ENCODE measurements at regions not wholly inside any gene's neighbourhood (a gene's known extent, or its start where the extent isn't known, plus 50 kb on each side); places are given as distances from the start of the nearest gene placed in this dataset.
"Not testable (repeated sequence)": the region's sequence is repeated elsewhere in the genome, so short reads cannot be mapped to it uniquely, and the experiment has no call there.

DNA sequence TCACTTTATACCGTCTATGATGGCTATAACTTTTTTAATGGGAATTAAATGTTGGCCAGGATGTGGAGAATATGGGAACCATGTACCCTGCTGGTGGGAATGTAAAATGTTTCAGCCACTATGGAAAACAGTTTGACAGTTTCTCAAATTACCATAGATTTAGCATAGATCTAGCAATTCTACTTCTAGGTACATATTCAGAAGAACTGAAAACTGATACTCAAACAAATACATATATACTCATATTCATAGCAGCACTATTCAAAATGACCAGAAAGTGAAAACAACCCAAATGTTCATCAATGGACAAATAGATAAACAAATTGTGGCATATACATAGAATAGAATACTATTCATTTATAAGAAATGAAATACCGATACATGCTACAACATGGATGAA lies 539.4 kb downstream of the IGSF11 start:
- in situ Hi-C loops (cut with HindIII; ENCODE audit: low sequenced_read_pairs): no loop called here

DNA sequence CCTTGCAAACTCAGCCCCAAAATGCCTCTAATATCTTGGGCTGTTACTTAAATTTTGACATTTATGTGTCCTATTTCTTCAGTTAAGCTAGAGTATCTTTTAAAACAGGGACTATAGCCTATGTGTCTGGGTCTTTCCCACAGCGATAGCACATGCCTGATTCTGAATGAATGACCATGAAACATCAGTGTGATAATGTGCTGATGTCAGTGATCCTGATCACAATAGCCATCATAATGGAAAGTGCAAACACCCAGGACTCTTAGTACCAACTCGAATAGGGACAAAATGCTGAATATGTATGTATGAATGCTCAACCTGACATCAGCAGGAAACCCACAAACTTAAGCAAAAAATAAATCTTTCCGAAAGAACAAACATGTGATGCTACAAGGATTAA lies 537.4 kb downstream of the IGSF11 start:
- in situ Hi-C loops (cut with HindIII; ENCODE audit: low sequenced_read_pairs): no loop called here

DNA sequence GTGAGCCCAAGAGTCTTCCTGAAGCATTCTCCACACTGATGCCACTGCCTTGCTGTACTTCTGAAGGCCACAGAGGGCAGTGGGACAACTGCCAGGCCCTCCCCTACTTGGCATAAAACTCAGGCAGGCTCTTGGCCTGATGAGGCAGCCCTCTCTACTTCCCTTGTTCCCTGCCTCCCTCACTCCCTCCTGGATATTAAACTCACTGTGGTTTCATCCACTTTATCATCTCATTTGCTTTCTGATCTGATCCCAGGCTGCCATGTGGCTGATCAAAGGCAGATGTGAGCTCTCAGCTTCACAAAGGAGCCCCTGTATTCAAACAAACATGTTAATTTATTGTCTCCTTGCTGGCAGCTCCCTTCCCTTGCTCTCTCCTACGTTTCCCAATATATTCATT lies 533.5 kb downstream of the IGSF11 start:
- in situ Hi-C loops (cut with HindIII; ENCODE audit: low sequenced_read_pairs): no loop called here

DNA sequence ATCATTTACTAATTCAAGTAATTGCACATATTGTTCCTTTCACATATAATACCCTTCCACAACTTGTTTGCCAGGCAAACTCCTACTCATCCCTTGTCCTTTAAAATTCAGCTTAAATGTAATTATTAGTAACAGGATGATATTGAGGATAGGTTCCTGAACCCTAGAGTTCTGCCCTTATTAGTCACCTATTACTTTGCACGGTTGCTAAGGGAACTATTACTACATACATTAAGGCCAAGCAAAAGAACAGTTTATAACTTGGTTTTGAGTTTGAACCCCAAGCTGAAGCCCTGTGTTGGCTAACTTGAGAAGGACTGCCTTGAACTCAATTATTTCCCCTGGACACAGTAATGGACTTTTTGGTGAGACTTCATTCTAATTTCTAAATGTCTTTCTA lies 529.7 kb downstream of the IGSF11 start:
- in situ Hi-C loops (cut with HindIII; ENCODE audit: low sequenced_read_pairs): no loop called here

DNA sequence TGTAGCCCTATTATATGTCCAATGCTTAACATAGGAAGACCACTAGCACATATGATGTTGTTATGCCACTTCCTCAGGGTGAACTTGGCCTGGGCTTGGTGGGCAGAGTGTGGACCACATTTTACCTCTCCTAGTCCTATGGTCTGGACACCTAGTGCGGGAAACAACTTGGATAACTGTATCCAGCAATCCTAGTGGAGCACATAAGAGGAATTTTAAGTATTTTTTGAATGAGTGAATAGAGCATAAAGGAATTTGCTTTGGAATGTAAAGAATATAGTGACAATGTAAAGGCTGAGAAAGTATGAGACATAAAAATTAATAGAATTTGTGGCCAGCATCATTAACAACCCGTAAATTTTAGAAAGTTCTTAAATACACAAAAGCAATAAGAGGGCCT lies 528.9 kb downstream of the IGSF11 start:
- in situ Hi-C loops (cut with HindIII; ENCODE audit: low sequenced_read_pairs): no loop called here

DNA sequence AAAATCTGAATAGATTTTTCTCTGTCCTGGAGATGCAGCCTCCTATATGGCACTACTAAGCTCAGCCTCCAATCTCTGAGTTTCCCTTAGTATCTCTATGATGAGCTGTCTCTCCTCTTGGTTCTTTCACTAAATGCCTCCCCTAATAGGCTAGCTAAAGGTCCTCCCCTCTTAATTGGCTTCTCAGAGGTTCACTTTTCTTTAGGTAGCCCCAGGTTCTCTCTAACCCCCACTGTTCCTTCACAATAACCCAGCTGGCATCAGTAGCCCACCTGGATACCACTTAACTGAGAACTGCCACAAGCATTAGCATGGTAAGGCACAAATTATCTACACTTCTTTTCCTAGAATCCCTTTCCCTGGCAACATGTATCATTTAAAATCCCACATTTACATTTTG lies 523.2 kb downstream of the IGSF11 start:
- in situ Hi-C loops (cut with HindIII; ENCODE audit: low sequenced_read_pairs): no loop called here

DNA sequence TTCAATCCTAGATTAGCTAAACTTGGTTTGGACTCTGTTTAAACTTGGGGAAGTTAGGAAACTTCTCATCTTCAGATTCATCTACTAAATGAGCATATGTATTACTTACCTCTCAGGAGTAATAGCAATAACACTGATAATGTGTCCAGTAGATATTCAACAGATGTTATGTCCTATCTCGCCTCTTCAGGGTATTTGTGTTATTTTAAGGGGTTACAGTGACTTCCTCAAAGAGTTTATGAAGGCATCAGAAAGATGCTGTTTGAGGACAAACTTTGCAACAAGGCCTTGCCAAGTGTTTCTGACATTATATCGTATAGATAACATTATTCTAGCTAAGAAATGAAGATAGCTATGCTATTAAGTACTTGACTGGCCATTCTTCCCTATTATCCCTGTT lies 522.3 kb downstream of the IGSF11 start:
- in situ Hi-C loops (cut with HindIII; ENCODE audit: low sequenced_read_pairs): no loop called here

DNA sequence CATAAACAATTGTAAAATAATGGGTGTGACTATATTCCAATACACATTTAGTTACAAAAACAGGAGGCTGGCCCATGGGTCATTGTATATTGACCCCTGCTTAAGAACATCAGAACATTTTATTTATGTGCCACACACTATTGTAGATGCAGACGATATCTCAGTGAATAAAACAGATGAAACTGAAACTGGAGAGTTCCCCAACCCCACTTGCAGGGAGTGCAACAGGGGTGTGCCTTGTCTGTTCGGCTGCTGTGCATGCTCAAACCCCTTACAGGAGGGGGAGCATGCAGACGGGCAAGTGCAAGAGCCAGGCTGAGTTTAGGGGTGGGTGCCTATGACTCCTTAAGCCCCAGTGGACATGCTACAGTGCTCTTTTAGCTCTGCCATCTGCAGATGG lies 509.6 kb downstream of the IGSF11 start:
- in situ Hi-C loops (cut with HindIII; ENCODE audit: low sequenced_read_pairs): no loop called here

DNA sequence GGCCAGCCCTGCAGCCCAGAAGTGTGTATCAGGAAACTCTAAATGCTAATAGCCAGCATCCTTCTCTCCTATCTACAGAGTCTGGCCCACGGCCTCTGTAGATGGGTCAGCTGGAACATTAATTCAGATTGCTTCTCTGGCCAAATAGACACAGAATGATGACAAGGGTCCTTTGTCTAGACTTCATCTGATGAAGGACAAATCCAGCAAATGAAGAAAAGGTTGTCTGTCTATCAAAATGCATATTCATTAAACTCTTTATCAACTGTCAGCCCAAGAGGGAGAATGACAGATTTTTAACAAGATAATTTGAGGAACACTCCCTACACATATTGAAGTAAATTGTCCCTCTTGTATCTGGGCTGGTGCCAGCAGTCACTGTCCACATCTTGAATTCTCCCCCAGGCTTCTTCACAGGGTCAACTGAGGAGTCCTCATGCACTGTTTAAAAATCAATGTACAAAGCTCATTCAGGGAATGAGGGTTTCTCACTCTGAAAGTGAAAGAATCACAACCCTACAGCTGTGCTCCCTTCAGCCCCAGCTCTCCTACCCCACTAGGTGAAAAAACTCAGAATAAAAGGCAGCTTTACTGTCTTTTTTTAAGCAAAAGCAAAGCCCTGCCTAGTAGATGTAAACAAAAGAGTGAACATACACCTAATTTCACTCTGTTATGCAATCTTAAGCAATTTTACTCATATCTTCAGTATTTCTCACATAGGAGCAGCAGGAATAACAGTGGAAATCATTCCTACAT lies 507.7 kb downstream of the IGSF11 start:
- in situ Hi-C loops (cut with HindIII; ENCODE audit: low sequenced_read_pairs): no loop called here

DNA sequence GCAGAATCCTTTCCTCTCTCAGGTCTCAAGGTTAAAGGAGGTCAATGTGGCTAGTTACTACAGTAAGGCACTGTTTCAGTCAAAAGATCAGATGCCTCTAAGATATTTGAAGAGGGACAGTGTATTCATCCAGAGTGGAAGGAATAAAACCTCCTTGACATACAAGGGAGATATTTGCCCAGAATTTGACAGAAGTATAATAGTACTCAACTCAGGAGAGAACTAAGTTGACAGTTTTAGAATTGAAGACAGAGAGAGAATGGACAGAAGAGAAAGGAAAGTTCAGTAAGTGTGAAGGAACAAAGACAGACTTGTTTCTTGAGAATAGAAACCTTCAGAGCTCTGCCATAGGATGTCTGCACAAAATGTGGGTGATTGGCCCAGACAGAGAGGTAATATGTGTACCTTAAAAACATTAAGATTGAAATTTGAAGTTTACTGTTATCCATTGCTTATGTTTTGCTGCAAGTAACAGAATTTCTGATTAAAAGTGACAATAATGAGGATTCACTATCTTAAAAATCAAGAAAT lies 507.1 kb downstream of the IGSF11 start:
- in situ Hi-C loops (cut with HindIII; ENCODE audit: low sequenced_read_pairs): no loop called here

DNA sequence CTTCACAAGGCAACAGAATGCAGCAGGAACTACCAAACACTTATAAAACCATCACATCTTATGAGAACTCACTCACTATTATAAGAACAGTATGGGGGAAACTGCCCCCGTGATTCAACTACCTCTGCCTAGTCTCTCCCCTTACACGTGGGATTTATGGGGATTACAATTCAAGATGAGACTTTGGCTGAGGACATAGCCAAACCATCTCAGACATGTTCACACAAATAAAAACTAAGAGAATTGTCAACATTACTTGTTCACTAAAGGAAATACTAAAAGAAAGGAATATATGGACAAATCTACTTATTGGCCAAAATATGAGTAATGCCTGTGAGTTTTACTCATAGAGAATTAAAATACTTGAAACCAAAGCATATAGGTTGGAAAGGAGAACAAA lies 505.1 kb downstream of the IGSF11 start:
- in situ Hi-C loops (cut with HindIII; ENCODE audit: low sequenced_read_pairs): no loop called here

DNA sequence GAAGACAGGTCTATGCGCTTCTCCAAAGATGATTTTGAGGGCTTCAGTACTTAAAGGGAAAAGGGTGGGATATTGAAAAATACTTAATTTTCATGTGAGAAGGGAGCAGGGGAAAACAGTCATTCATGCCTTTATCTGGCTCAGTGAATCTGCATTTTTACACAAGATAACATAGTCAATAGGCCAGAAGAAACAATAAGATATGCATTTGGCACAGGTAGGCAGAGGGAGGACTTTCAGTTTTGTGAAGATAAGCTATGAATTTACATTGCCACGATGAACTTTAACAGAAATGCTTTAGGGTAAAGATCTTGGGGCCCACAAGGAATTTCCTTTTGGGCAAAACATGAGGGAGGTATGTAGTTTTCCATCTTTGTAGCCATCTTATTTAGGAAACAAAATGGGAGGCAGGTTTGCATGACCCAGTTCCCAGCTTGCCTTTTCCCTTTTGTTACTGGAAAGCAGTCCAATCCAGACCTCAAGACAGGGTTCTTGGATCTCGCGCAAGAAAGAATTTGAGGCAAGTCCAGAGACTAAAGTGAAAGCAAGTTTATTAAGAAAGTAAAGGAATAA lies 504.2 kb downstream of the IGSF11 start:
- in situ Hi-C loops (cut with HindIII; ENCODE audit: low sequenced_read_pairs): no loop called here

DNA sequence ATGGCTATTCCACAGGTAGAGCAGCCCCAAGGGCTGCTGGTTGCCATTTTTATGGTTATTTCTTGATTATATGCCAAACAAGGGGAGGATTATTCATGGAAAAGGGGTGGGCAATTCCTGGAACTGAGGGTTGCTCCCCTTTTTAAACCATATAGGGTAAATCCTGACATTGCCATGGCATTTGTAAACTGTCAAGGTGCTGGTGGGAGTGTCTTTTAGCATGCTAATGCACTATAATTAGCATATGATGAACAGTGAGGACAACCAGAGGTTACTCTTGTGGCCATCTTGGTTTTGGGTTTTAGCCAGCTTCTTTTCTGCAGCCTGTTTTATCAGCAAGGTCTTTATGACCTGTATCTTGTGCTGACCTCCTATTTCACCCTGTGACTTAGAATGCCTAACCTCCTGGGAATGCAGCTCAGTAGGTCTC lies 503.7 kb downstream of the IGSF11 start:
- in situ Hi-C loops (cut with HindIII; ENCODE audit: low sequenced_read_pairs): not testable (repeated sequence)

DNA sequence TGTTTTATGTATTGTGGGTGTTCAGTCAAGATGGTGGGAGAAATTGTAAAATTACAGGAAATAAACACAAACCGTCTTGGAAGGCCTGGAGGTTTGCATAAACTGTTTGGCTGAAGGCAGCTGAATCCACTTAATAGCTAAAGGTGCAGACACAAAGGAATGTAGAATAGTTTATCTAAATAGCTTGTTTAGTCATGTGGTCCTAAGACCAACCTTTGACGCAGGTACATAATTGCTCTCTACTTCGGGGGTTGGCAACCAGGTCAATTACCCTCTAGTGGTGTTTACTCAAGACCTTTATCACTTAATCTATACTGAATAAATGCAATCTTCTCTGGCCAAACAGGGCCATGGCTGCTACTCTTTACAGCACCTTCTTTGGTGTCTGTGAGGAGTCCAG lies 502.8 kb downstream of the IGSF11 start:
- in situ Hi-C loops (cut with HindIII; ENCODE audit: low sequenced_read_pairs): no loop called here

DNA sequence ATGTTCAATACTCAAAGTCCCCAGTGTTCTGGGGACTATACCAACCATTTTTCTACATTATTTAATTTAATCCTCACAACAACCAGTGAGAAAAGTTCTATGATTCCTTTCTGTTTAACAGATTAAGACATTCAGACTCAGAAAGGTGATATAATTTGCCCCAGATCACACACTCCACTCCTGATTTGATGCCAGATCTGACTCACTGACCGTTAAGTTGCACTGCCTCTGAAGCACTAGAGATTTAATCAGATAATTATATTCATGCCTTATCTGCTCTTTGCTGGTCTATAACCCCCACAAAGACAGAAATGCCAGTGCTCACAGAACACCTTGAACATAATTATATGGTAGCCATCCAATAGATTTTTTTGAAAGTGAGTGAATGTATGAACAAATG lies 501.0 kb downstream of the IGSF11 start:
- in situ Hi-C loops (cut with HindIII; ENCODE audit: low sequenced_read_pairs): no loop called here

DNA sequence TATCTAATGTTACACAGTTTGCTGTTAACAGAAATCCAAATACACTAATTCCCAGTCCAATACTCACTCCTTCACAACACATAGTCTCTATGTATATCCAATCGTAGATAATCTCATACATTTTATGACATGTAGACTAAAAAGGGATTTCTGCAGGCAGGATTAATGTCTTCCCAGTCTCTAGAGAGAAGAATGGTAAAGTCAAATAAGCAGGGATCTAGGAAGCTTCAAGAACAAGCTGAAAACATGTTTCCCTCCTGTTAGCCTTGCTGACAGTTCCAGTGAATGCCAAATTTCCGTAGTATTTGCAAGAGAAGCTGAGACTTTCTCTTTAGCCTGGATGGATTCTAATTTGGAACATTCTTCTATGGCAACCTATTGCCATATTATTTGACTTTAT lies 500.1 kb downstream of the IGSF11 start:
- in situ Hi-C loops (cut with HindIII; ENCODE audit: low sequenced_read_pairs): no loop called here

DNA sequence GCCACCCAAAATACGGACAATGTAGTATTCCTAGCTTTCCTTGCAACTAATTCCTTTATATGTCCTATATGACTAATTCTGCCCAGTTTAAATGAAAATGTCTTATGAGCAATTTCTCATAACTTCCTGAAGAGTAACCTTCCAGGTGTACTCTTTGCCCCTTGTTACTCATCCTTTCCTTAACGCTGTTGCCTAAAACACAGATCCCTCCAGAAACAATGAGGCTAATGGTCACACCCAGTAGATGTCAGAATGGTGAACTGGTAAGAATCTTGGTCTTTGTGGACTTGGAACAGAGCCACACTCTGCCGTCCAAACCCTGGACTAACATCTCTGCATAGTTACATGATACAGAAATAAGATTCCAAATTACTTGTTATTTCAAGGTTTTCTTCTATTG lies 497.9 kb downstream of the IGSF11 start:
- in situ Hi-C loops (cut with HindIII; ENCODE audit: low sequenced_read_pairs): no loop called here

DNA sequence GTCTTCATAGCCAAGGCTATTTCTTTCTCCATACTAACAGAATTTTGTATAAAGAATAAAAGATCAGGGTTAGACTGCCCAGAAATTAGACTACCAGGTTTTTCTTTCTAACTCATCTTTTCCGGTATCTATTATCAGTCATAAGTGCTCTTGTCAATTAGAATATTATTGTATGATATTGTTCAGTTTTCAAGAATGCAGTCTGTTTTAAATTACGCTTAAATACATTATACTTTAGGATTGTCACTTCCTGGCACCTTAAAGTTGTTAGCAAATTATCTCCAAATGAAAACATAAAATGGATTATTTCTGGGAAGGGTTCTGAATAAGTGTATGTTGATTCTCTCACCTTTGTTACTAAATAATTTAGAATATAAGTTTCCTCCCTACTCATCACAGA lies 497.2 kb downstream of the IGSF11 start:
- in situ Hi-C loops (cut with HindIII; ENCODE audit: low sequenced_read_pairs): no loop called here

DNA sequence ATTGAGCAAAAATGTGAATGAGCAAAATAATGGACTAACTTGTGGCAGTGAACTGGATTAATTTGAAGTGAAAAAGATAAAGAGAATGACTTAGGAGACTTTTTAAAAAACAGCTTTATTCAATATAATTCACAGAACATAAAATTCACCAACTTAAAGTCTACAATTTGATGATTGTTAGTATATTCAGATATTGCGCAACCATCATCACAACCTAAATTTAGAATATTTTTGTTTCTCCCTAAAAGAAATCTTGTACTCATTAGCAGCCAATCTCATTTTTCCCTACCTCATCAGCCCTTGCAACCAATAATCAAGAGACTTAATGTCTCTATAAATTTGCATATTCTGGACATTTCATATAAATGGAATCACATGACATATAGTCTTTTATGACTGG lies 496.5 kb downstream of the IGSF11 start:
- in situ Hi-C loops (cut with HindIII; ENCODE audit: low sequenced_read_pairs): no loop called here

DNA sequence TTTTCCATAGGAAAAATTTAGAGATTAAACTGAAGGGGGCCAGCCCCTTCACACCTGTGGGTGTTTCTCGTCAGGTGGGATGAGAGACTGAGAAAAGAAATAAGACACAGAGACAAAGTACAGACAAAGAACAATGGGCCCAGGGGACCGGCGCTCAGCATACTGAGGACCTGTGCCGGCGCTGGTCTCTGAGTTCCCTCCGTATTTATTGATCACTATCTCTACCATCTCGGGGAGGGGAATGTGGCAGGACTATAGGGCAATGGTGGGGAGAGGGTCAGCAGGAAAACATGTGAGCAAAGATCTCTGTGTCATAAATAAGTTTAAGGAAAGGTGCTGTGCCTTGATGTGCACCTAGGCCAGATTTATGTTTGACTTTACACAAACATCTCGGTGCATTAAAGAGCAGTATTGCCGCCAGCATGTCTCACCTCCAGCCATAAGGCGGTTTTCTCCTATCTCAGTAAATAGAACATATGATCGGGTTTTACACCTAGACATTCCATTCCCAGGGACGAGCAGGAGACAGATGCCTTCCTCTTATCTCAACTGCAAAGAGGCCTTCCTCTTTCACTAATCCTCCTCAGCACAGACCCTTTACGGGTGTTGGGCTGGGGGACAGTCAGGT lies 494.7 kb downstream of the IGSF11 start:
- in situ Hi-C loops (cut with HindIII; ENCODE audit: low sequenced_read_pairs): not testable (repeated sequence)

DNA sequence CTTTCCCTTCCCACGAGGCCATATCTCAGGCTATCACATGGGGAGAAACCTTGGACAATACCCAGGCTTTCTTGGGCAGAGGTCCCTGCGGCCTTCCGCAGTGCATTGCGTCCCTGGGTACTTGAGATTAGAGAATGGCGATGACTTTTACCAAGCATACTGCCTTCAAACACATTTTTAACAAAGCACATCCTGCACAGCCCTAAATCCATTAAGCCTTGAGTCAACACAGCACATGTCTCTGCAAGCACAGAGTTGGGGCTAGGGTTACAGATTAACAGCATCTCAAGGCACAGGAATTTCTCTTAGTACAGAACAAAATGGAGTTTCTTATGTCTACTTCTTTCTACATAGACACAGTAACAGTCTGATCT lies 494.2 kb downstream of the IGSF11 start:
- in situ Hi-C loops (cut with HindIII; ENCODE audit: low sequenced_read_pairs): not testable (repeated sequence)

DNA sequence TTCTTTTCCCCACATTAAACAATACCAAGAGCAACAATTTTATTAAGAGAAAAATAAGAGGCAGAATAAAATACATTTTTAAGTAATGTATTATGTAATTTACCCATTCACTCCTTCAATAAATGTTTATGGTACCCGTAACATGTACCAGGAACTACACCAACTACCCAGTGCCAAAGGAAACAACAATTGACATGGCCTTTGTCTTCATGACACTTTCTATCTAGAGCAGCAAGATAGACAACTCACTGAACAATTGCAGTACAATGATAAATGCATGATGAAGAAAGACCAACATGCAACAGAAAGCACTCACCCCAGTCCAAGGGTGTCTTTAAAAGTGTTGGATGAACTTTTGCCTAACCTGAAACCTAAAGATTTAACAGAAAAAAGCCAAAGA lies 493.8 kb downstream of the IGSF11 start:
- in situ Hi-C loops (cut with HindIII; ENCODE audit: low sequenced_read_pairs): no loop called here
